ENCODE measurements at regions not wholly inside any gene's neighbourhood (a gene's known extent, or its start where the extent isn't known, plus 50 kb on each side); places are given as distances from the start of the nearest gene placed in this dataset.
A peak's percentile ranks its signal among the peaks of the same experiment; 100 is the strongest.

- Histone ChIP-seq H3K4me1 (peaks cover 0 to 22% (median 1%) of the 10 kb centered on the region in 12 donors), H3K27ac (peak overlapping the region in 1 of 12 donors; percentile 39), H3K4me3 (no peak overlapping the region), H3K9me3 (peaks cover 0 to 17% (median 7%) of the 10 kb centered on the region in 12 donors), H3K27me3 (peaks cover 0 to 7% (median 0%) of the 10 kb centered on the region in 9 donors), H3K36me3 (no peaks in the 10 kb centered on the region)
- DNase-seq, result no peak
- no peak for TF ChIP-seq POLR2A (IDR thresholded peaks at IDR 0.05)
- TF ChIP-seq, protein P1, sequence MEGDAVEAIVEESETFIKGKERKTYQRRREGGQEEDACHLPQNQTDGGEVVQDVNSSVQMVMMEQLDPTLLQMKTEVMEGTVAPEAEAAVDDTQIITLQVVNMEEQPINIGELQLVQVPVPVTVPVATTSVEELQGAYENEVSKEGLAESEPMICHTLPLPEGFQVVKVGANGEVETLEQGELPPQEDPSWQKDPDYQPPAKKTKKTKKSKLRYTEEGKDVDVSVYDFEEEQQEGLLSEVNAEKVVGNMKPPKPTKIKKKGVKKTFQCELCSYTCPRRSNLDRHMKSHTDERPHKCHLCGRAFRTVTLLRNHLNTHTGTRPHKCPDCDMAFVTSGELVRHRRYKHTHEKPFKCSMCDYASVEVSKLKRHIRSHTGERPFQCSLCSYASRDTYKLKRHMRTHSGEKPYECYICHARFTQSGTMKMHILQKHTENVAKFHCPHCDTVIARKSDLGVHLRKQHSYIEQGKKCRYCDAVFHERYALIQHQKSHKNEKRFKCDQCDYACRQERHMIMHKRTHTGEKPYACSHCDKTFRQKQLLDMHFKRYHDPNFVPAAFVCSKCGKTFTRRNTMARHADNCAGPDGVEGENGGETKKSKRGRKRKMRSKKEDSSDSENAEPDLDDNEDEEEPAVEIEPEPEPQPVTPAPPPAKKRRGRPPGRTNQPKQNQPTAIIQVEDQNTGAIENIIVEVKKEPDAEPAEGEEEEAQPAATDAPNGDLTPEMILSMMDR (IDR thresholded peaks at IDR 0.05), result no peak
- 84 to 89% (median 86%) methylated on average over 9 of the region's 9 CpGs for WGBS, 4 donors
- no peak for ATAC-seq
- intact Hi-C loops (cut with DNase I), result loop anchor here in 1 of 10 donors (10.0 kb wide), 1 partner anchor 868 kb away; no protein-coding TSS in a partner anchor
Observed at GRCh38 chr2:7436096-7436906, 519.1 kb downstream of the RNF144A start.

- ATAC-seq, result no peak
- Histone ChIP-seq H3K27me3 (peaks cover 0 to 4% (median 0%) of the 10 kb centered on the region in 9 donors), H3K4me3 (no peak overlapping the region), H3K27ac (peak overlapping the region in 2 of 12 donors; percentile 55), H3K9me3 (peaks cover 0 to 17% (median 7%) of the 10 kb centered on the region in 12 donors), H3K4me1 (peaks cover 0 to 16% (median 0%) of the 10 kb centered on the region in 12 donors), H3K36me3 (no peaks in the 10 kb centered on the region)
- TF ChIP-seq, protein P1 (IDR thresholded peaks at IDR 0.05), result no peak
- no peak for TF ChIP-seq POLR2A (IDR thresholded peaks at IDR 0.05)
- intact Hi-C loops (cut with DNase I), result loop anchor here in 1 of 10 donors (10.0 kb wide), 1 partner anchor 868 kb away; no protein-coding TSS in a partner anchor
- DNase-seq, result no peak
Observed at GRCh38 chr2:7437141-7437540, 519.9 kb downstream of the RNF144A start.

DNA sequence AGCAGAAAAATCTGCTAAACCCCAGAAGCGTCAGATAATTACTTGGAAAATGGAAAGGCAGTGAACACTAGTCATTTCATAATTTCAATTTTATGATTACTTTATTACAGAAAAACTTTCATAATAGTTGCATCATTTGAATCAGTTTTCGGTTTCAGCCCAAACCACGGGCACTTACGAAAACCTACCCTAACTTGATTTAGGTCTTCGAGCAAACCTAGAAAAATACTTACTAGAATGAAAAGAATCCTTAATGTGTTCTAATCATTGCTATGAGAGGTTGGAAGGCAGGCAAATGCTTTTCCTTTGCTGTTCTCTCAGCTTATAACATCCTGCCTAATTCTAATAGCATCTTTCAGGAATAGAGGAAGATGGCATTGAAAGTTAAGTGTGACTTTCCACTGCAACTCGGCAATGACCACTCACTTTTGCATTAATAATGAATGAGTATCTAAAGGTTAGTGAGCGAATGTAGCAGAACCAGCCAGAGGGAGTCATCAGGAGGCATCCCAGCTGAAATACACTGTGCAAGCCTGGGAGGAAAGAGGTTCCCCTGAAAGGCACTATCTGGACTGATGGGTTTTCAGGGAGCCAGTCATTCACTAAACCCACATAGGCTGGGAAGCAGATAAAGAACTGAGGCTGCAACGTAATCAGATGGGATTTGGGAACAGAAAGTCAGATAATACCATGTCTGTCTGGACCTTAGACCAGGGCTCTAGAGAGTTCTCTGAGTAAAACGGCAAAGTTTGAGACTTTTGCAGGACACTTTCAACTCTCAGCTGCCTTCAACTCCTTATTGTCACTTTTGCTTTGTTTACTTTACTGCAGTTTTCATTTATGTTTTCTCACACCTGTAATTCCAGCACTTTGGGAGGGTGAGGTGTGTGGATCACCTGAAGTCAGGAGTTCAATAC lies 520.8 kb downstream of the RNF144A start:
- Histone ChIP-seq H3K27ac (peak overlapping the region in 2 of 12 donors; percentile 55), H3K4me3 (no peak overlapping the region), H3K9me3 (peaks cover 0 to 13% (median 6%) of the 10 kb centered on the region in 12 donors), H3K27me3 (peaks cover 0 to 9% (median 0%) of the 10 kb centered on the region in 9 donors), H3K36me3 (no peaks in the 10 kb centered on the region), H3K4me1 (peaks cover 0 to 16% (median 0%) of the 10 kb centered on the region in 12 donors)
- DNase-seq, result no peak
- 77 to 86% (median 78%) methylated on average over 9 of the region's 9 CpGs for WGBS, 4 donors
- no peak for ATAC-seq
- intact Hi-C loops (cut with DNase I), result loop anchor here in 1 of 10 donors (10.0 kb wide), 1 partner anchor 867 kb away; no protein-coding TSS in a partner anchor
- TF ChIP-seq POLR2A (IDR thresholded peaks at IDR 0.05), result no peak
- TF ChIP-seq, protein P1 (IDR thresholded peaks at IDR 0.05), result no peak

All from heart left ventricle (tissue), 16 donors.